WTC11 (cell line): ENCODE measurements at regions not wholly inside any gene's neighbourhood (a gene's known extent, or its start where the extent isn't known, plus 50 kb on each side); places are given as distances from the start of the nearest gene placed in this dataset.

Experiments
- CREB1 ChIP-seq: sonication (generic); formaldehyde crosslinking; IDR thresholded peaks from 2 replicates; pipeline ENCODE4 v1.8.0; 2023; ENCODE audit warnings: mild to moderate bottlenecking, missing genetic modification reagents
- ERG ChIP-seq: fragments of 250-450 bp; sonication (Bioruptor Pico); IDR thresholded peaks from 2 replicates; pipeline ENCODE4 v1.8.0; 2021; ENCODE audit warnings: mild to moderate bottlenecking
- IRF2 ChIP-seq: sonication (generic); formaldehyde crosslinking; IDR thresholded peaks from 2 replicates; pipeline ENCODE4 v1.8.0; 2022; ENCODE audit warnings: low read depth, missing genetic modification reagents, borderline replicate concordance
- SP1 ChIP-seq: sonication (generic); formaldehyde crosslinking; conservative IDR thresholded peaks from 2 replicates; pipeline ENCODE4 v1.8.1; 2022; ENCODE audit warnings: missing genetic modification reagents
- TF ChIP-seq, protein P1 (sequence below): fragments of 200-600 bp; IDR thresholded peaks from 2 replicates; pipeline ENCODE4 v1.8.0; 2022; ENCODE audit warnings: antibody characterized with exemption
- TF ChIP-seq, protein P2 (sequence below): sonication (generic); formaldehyde crosslinking; conservative IDR thresholded peaks from 2 replicates; pipeline ENCODE4 v1.8.1; 2022; ENCODE audit warnings: mild to moderate bottlenecking, missing genetic modification reagents

DNA sequence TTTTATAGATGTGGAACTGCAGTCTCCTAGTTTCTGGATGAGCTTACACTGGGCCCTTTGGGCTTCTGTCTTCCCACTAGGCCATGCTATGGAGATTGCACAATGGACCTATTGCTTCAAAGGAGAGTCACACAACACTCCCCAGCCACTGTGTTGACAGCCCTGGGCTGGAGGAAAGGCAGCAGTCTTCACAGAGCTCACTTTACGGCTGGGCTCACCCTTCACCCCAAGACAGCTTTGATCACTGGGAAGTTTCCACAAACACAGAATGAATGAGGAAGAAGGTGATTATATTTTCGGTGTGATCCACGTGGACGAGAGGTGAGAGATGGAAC is 92.7 kb upstream of the GDF10 start:
- TF ChIP-seq, protein P1, sequence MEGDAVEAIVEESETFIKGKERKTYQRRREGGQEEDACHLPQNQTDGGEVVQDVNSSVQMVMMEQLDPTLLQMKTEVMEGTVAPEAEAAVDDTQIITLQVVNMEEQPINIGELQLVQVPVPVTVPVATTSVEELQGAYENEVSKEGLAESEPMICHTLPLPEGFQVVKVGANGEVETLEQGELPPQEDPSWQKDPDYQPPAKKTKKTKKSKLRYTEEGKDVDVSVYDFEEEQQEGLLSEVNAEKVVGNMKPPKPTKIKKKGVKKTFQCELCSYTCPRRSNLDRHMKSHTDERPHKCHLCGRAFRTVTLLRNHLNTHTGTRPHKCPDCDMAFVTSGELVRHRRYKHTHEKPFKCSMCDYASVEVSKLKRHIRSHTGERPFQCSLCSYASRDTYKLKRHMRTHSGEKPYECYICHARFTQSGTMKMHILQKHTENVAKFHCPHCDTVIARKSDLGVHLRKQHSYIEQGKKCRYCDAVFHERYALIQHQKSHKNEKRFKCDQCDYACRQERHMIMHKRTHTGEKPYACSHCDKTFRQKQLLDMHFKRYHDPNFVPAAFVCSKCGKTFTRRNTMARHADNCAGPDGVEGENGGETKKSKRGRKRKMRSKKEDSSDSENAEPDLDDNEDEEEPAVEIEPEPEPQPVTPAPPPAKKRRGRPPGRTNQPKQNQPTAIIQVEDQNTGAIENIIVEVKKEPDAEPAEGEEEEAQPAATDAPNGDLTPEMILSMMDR: no peak
- TF ChIP-seq, protein P2, sequence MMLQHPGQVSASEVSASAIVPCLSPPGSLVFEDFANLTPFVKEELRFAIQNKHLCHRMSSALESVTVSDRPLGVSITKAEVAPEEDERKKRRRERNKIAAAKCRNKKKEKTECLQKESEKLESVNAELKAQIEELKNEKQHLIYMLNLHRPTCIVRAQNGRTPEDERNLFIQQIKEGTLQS: no peak
- TF ChIP-seq SP1 (CRISPR knock-in tag) (no peak), IRF2 (no peak), CREB1 (CRISPR knock-in tag) (no peak), ERG (no peak)
